ENCODE measurements at regions not wholly inside any gene's neighbourhood (a gene's known extent, or its start where the extent isn't known, plus 50 kb on each side); places are given as distances from the start of the nearest gene placed in this dataset.

DNA sequence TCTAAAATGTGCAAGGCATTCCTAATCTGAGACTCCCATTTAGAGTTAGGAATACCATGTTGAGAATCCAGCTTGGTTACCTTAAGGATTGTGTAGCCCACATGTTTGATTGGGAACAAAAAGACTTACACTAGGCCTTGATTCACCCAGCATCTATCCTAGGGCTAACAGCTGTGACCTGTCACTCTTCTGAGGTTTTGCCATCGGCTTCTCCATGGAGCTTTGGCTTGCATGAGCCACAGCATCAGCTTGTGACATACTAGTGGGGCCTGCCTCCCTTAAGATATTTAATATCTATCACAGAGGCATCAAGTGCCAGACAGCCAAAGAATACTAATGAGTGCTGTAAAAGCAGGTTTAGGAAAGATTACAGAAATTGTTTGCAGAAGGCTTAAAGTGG is 241.3 kb upstream of the UBE2E3 start:
- Histone ChIP-seq H3F3A (ENCODE audit: low read length, unreplicated experiment) (no peaks in the 10 kb centered on the region), H3K9ac (ENCODE audit: low read length) (no peak overlapping the region), H3K9me3 (ENCODE audit: low read length) (no peaks in the 10 kb centered on the region), H3K79me2 (ENCODE audit: low read length) (no peaks in the 10 kb centered on the region), H3K9me2 (replicated peaks; ENCODE audit: low read length) (no peaks in the 10 kb centered on the region), H3K27me3 (ENCODE audit: low read length) (no peaks in the 10 kb centered on the region), H3K4me2 (ENCODE audit: low read length) (no peak overlapping the region), H2AFZ (ENCODE audit: low read length) (no peak overlapping the region), H3K4me1 (ENCODE audit: insufficient read depth, low read length) (peaks cover 24% of the 10 kb centered on the region), H3K4me3 (ENCODE audit: low read length) (no peak overlapping the region), H4K20me1 (ENCODE audit: low read length) (no peaks in the 10 kb centered on the region), H3K27ac (ENCODE audit: low read length) (no peak overlapping the region), H3K36me3 (ENCODE audit: low read depth, low read length) (no peaks in the 10 kb centered on the region)
- intact Hi-C loops (cut with micrococcal nuclease): no loop called here
- ATAC-seq (no peak), DNase-seq (no peak)
- TF ChIP-seq EZH2phosphoT487 (IDR thresholded peaks at IDR 0.05; ENCODE audit: borderline replicate concordance, low read length): no peak
- no peak for TF ChIP-seq EZH2 (IDR thresholded peaks at IDR 0.05; ENCODE audit: low read length, unreplicated experiment)
- TF ChIP-seq, protein P1, sequence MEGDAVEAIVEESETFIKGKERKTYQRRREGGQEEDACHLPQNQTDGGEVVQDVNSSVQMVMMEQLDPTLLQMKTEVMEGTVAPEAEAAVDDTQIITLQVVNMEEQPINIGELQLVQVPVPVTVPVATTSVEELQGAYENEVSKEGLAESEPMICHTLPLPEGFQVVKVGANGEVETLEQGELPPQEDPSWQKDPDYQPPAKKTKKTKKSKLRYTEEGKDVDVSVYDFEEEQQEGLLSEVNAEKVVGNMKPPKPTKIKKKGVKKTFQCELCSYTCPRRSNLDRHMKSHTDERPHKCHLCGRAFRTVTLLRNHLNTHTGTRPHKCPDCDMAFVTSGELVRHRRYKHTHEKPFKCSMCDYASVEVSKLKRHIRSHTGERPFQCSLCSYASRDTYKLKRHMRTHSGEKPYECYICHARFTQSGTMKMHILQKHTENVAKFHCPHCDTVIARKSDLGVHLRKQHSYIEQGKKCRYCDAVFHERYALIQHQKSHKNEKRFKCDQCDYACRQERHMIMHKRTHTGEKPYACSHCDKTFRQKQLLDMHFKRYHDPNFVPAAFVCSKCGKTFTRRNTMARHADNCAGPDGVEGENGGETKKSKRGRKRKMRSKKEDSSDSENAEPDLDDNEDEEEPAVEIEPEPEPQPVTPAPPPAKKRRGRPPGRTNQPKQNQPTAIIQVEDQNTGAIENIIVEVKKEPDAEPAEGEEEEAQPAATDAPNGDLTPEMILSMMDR (conservative IDR thresholded peaks at IDR 0.05; ENCODE audit: low read depth, low read length): no peak
- ChIA-PET POLR2A (ENCODE audit: unreplicated experiment) (no interaction called here), CTCF (interaction anchor here (0.6 kb wide), 1 partner anchor 417 kb away, joined by 3 read pairs; no protein-coding TSS in a partner anchor)
- no TSS peak for BruUV-seq (replicated peaks)

DNA sequence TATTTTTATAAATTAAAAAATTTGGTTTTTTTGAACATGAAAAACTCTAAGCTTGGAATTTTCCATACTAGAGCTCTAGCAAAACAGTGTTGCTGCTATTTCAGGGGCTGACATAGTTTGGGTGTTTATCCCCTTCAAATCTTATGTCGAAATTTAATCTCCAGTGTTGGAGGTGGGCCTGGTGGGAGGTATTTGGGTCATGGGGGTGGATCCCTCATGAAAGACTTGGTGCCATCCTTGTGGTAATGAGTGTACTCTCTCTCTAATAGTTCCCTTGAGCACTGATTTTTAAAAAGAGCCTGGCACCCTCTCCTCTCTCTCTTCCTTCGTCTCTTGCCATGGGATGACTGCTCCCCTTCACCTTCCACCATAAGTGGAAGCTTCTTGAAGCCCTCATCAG is 244.6 kb upstream of the UBE2E3 start:
- Histone ChIP-seq H3K79me2 (ENCODE audit: low read length) (no peaks in the 10 kb centered on the region), H3F3A (ENCODE audit: low read length, unreplicated experiment) (no peaks in the 10 kb centered on the region), H2AFZ (ENCODE audit: low read length) (no peak overlapping the region), H3K4me1 (ENCODE audit: insufficient read depth, low read length) (peaks cover 26% of the 10 kb centered on the region), H3K27me3 (ENCODE audit: low read length) (no peaks in the 10 kb centered on the region), H4K20me1 (ENCODE audit: low read length) (no peaks in the 10 kb centered on the region), H3K36me3 (ENCODE audit: low read depth, low read length) (no peaks in the 10 kb centered on the region), H3K9me2 (replicated peaks; ENCODE audit: low read length) (no peaks in the 10 kb centered on the region), H3K27ac (ENCODE audit: low read length) (no peak overlapping the region), H3K4me3 (ENCODE audit: low read length) (no peak overlapping the region), H3K9me3 (ENCODE audit: low read length) (no peaks in the 10 kb centered on the region), H3K9ac (ENCODE audit: low read length) (no peak overlapping the region), H3K4me2 (ENCODE audit: low read length) (no peak overlapping the region)
- ATAC-seq (no peak), DNase-seq (no peak)
- no TSS peak for BruUV-seq (replicated peaks)
- ChIA-PET POLR2A (ENCODE audit: unreplicated experiment) (interaction anchor here (0.7 kb wide), 1 partner anchor 922 kb away, joined by 4 read pairs; no protein-coding TSS in a partner anchor), CTCF (no interaction called here)
- intact Hi-C loops (cut with micrococcal nuclease): no loop called here
- TF ChIP-seq, protein P1 (conservative IDR thresholded peaks at IDR 0.05; ENCODE audit: low read depth, low read length): no peak

DNA sequence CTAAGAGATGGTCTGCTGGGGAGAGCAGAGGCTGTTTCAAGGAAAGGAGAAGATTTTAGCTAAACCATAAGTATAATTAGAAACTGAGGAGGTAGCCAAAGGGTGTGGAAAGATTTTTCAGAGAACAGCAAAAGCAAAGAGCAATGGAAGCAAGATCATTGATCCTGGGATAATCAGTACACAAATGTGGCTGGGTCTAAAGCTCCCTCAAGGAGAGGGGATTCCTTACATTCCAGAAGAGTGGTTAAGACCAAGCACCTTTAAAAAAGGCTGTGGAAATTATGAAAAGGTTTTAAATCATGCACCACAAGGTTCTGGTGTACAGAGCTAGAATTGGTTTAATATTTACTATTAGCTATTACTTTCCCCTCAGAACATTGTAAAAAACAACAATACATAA is 246.0 kb upstream of the UBE2E3 start:
- peaks cover 40% of the 10 kb centered on the region for H3K4me1 ChIP-seq (ENCODE audit: insufficient read depth, low read length)
- ChIA-PET POLR2A (ENCODE audit: unreplicated experiment) (interaction anchor here (0.5 to 0.6 kb wide), 2 partner anchors 8 to 753 kb away, joined by 3 to 4 read pairs; no protein-coding TSS in a partner anchor), CTCF (no interaction called here)
- no peaks in the 10 kb centered on the region for H4K20me1 ChIP-seq (ENCODE audit: low read length)
- H3K9me3 ChIP-seq (ENCODE audit: low read length): no peaks in the 10 kb centered on the region
- intact Hi-C loops (cut with micrococcal nuclease): no loop called here
- no peaks in the 10 kb centered on the region for H3K36me3 ChIP-seq (ENCODE audit: low read depth, low read length)
- H3K4me3 ChIP-seq (ENCODE audit: low read length): no peak overlapping the region
- no peak overlapping the region for H2AFZ ChIP-seq (ENCODE audit: low read length)
- no peak for ATAC-seq
- TF ChIP-seq EZH2 (IDR thresholded peaks at IDR 0.05; ENCODE audit: low read length, unreplicated experiment) (no peak), EZH2phosphoT487 (IDR thresholded peaks at IDR 0.05; ENCODE audit: borderline replicate concordance, low read length) (no peak)
- TF ChIP-seq, protein P1 (conservative IDR thresholded peaks at IDR 0.05; ENCODE audit: low read depth, low read length): no peak
- no TSS peak for BruUV-seq (replicated peaks)
- no peaks in the 10 kb centered on the region for H3F3A ChIP-seq (ENCODE audit: low read length, unreplicated experiment)
- H3K79me2 ChIP-seq (ENCODE audit: low read length): no peaks in the 10 kb centered on the region
- H3K9me2 ChIP-seq (replicated peaks; ENCODE audit: low read length): no peaks in the 10 kb centered on the region
- H3K27me3 ChIP-seq (ENCODE audit: low read length): no peaks in the 10 kb centered on the region
- no peak overlapping the region for H3K9ac ChIP-seq (ENCODE audit: low read length)
- DNase-seq: no peak
- H3K4me2 ChIP-seq (ENCODE audit: low read length): no peak overlapping the region
- no peak overlapping the region for H3K27ac ChIP-seq (ENCODE audit: low read length)
